ENCODE measurements at regions not wholly inside any gene's neighbourhood (a gene's known extent, or its start where the extent isn't known, plus 50 kb on each side); places are given as distances from the start of the nearest gene placed in this dataset.

DNA sequence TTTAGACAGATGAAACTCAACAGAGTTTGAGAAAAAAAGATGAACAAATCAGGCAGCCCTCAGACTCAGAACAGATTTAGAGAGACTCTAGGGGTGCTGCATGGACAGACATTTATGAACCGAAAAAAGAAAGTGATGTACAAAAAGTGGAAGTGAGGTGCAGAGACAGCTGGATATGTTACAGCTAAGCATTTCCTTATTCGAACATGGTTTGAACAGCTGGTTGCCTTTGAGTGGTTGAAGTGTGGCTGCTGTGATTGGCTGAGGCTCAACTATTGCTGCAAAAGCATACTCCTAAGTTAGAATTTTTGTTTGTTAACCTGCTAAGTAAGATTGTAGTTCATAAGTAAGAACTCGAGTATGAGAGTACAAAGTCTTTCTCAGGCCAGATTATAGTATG, 331.5 kb upstream of the PABPC4L start:
- Histone ChIP-seq H3K9me3 (ENCODE audit: insufficient read depth, low read length) (no peaks in the 10 kb centered on the region), H3F3A (ENCODE audit: insufficient read depth) (no peaks in the 10 kb centered on the region), H3K27ac (ENCODE audit: low read depth, low read length) (no peak overlapping the region), H3K4me2 (ENCODE audit: low read depth, low read length, poor library complexity, severe bottlenecking) (no peak overlapping the region), H4K20me1 (ENCODE audit: low read depth, low read length) (no peaks in the 10 kb centered on the region), H3K9ac (ENCODE audit: low read length) (no peak overlapping the region), H3K9me2 (replicated peaks; ENCODE audit: insufficient read depth, low read length) (no peaks in the 10 kb centered on the region), H3K36me3 (ENCODE audit: low read length) (no peaks in the 10 kb centered on the region), H3K27me3 (ENCODE audit: low read length) (no peaks in the 10 kb centered on the region), H3K79me2 (ENCODE audit: insufficient read depth, low read length) (no peaks in the 10 kb centered on the region), H2AFZ (ENCODE audit: low read depth, low read length, severe bottlenecking) (no peak overlapping the region), H3K4me3 (ENCODE audit: insufficient read depth, low read length, poor library complexity, severe bottlenecking) (no peak overlapping the region)
- TF ChIP-seq, protein P1, sequence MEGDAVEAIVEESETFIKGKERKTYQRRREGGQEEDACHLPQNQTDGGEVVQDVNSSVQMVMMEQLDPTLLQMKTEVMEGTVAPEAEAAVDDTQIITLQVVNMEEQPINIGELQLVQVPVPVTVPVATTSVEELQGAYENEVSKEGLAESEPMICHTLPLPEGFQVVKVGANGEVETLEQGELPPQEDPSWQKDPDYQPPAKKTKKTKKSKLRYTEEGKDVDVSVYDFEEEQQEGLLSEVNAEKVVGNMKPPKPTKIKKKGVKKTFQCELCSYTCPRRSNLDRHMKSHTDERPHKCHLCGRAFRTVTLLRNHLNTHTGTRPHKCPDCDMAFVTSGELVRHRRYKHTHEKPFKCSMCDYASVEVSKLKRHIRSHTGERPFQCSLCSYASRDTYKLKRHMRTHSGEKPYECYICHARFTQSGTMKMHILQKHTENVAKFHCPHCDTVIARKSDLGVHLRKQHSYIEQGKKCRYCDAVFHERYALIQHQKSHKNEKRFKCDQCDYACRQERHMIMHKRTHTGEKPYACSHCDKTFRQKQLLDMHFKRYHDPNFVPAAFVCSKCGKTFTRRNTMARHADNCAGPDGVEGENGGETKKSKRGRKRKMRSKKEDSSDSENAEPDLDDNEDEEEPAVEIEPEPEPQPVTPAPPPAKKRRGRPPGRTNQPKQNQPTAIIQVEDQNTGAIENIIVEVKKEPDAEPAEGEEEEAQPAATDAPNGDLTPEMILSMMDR (IDR thresholded peaks at IDR 0.05; ENCODE audit: insufficient read depth, low read length, poor library complexity, severe bottlenecking) = no peak
- no peak for TF ChIP-seq EZH2phosphoT487 (conservative IDR thresholded peaks at IDR 0.05; ENCODE audit: low read length)

DNA sequence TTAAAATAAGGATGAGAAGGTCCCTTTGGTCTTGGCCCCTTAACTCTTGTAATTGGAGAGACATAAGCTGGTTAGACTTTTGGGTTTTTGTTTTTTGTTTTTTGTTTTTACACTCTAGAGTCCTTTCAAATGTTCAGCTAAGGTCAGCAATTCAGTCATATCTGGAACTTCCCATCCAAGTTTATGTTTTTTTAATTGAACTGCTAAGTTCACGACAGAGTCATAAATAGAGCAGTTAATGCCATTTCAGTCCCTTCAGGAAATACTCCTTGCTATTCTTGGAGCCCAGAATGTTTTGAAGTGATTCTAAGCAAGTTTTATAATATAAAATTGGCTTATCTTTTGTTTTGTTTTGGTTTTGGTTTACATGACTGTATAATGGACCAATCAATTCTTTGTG, 329.4 kb upstream of the PABPC4L start:
- Histone ChIP-seq H2AFZ (ENCODE audit: low read depth, low read length, severe bottlenecking) (no peak overlapping the region), H3K9me3 (ENCODE audit: insufficient read depth, low read length) (no peaks in the 10 kb centered on the region)
- TF ChIP-seq, protein P1 (IDR thresholded peaks at IDR 0.05; ENCODE audit: insufficient read depth, low read length, poor library complexity, severe bottlenecking) = no peak
- no peak for TF ChIP-seq EZH2phosphoT487 (conservative IDR thresholded peaks at IDR 0.05; ENCODE audit: low read length)

DNA sequence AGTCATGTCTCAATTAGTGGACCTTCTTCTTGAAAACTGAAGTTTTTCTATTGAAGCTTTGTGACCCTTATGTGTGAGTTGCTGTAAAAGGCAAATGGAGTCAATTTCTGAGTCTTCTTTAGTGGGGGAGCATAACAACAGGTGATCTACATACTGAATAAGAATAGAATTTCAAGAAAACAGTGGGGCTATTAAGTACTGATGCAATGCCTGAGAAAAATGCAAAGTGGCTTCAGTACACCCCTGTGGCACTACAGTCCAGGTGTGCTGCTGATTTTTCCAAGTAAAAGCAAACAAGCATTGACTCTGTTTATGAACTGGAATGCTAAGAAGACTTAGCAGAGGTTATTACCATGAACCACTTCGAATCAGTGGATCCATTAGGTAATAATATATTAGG, 328.0 kb upstream of the PABPC4L start:
- no peaks in the 10 kb centered on the region for H3K79me2 ChIP-seq (ENCODE audit: insufficient read depth, low read length)
- no peak overlapping the region for H3K27ac ChIP-seq (ENCODE audit: low read depth, low read length)
- H4K20me1 ChIP-seq (ENCODE audit: low read depth, low read length) = no peaks in the 10 kb centered on the region
- no peaks in the 10 kb centered on the region for H3K9me3 ChIP-seq (ENCODE audit: insufficient read depth, low read length)
- no peaks in the 10 kb centered on the region for H3K36me3 ChIP-seq (ENCODE audit: low read length)
- H3K9me2 ChIP-seq (replicated peaks; ENCODE audit: insufficient read depth, low read length) = no peaks in the 10 kb centered on the region
- no peak for TF ChIP-seq EZH2phosphoT487 (conservative IDR thresholded peaks at IDR 0.05; ENCODE audit: low read length)
- TF ChIP-seq, protein P1 (IDR thresholded peaks at IDR 0.05; ENCODE audit: insufficient read depth, low read length, poor library complexity, severe bottlenecking) = no peak
- H3K4me2 ChIP-seq (ENCODE audit: low read depth, low read length, poor library complexity, severe bottlenecking) = no peak overlapping the region
- no peaks in the 10 kb centered on the region for H3F3A ChIP-seq (ENCODE audit: insufficient read depth)
- H2AFZ ChIP-seq (ENCODE audit: low read depth, low read length, severe bottlenecking) = no peak overlapping the region
- no peak overlapping the region for H3K9ac ChIP-seq (ENCODE audit: low read length)
- H3K4me3 ChIP-seq (ENCODE audit: insufficient read depth, low read length, poor library complexity, severe bottlenecking) = no peak overlapping the region
- H3K27me3 ChIP-seq (ENCODE audit: low read length) = no peaks in the 10 kb centered on the region

More for the DNA sequence above, 329.4 kb upstream of the PABPC4L start:
- Histone ChIP-seq H4K20me1 (ENCODE audit: low read depth, low read length) (no peaks in the 10 kb centered on the region), H3K4me2 (ENCODE audit: low read depth, low read length, poor library complexity, severe bottlenecking) (no peak overlapping the region), H3K27me3 (ENCODE audit: low read length) (no peaks in the 10 kb centered on the region), H3K36me3 (ENCODE audit: low read length) (no peaks in the 10 kb centered on the region), H3K9me2 (replicated peaks; ENCODE audit: insufficient read depth, low read length) (no peaks in the 10 kb centered on the region), H3K9ac (ENCODE audit: low read length) (no peak overlapping the region), H3K27ac (ENCODE audit: low read depth, low read length) (no peak overlapping the region), H3K79me2 (ENCODE audit: insufficient read depth, low read length) (no peaks in the 10 kb centered on the region), H3K4me3 (ENCODE audit: insufficient read depth, low read length, poor library complexity, severe bottlenecking) (no peak overlapping the region), H3F3A (ENCODE audit: insufficient read depth) (no peaks in the 10 kb centered on the region)

Data from SU-DHL-6 (cell line).